ENCODE measurements at regions not wholly inside any gene's neighbourhood (a gene's known extent, or its start where the extent isn't known, plus 50 kb on each side); places are given as distances from the start of the nearest gene placed in this dataset.
"Not testable (repeated sequence)": the region's sequence is repeated elsewhere in the genome, so short reads cannot be mapped to it uniquely, and the experiment has no call there.

DNA sequence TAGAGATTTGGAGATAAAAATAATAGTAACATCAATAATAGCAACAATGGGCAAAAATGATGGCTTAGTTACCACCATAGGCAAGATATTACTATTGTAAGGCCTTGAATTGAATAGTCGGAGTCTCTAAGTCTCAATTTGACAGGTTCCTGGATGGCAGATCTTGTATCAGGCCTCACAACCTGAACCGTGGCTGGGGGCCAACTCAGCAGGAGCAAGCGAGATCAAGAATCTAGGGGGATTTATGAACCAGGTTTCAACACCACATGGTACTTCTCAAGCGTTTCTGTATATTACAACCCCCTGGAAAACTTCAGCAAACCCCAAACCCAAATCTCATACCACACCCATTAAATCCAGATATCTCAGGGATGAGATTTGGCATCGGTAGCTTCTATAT lies 573.8 kb downstream of the LIG4 start:
- no peak for DNase-seq

DNA sequence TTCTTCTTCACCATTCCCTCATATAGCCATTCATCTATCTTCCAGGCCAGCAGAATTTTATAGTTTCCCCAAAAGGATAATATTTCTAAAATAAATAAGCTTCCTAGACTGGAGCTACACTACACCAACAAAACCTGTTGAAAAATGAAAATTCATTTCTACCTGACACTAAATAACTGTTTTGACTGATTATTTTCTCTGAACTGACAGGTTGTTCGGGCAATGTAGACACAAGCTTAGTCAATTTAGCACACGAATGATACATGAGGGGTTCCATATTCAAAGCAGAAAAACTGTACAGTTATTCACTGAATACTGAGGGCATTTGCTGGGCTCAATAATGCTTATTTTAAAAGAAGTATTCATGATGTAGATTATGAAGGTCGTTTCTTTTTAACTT lies 589.7 kb downstream of the LIG4 start:
- no peak for DNase-seq

DNA sequence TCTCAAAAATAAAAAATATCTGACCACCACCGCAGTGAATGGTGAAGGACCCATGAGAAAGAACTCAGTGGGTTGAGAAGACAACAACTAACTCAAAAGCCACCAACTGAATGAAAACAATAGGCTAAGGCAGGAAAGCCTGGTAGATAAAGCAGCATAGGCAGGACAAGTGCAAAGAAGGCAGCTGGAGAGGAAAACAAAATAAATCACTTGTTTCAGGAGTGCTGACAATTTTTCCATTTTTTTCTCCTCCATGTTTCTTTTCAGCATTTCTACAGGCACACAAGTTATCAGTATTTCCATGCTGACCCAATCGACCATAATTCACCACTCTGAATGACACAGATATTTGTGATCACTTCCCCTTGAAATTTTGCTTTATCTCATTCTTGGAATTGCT lies 597.8 kb downstream of the LIG4 start:
- no peak for DNase-seq

DNA sequence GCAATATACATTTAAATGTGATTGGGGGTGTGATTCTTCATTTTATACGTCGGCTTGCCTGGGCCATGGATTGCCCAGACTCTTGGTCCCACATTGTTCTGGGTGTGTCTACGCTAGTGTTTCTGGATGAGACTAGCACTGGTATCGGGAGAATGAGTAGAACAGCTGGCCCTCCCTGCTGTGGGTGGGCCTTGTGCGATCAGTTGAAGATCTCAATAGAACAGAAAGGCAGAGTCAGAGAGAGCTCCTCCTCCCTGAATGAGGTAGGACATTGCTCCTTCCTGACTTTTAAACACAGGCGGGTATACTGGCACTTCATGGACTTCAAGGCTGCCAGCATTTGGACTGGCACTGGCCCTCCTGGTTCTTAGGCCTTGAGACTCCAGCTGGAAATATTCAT lies 603.0 kb downstream of the LIG4 start:
- DNase-seq, result no peak

DNA sequence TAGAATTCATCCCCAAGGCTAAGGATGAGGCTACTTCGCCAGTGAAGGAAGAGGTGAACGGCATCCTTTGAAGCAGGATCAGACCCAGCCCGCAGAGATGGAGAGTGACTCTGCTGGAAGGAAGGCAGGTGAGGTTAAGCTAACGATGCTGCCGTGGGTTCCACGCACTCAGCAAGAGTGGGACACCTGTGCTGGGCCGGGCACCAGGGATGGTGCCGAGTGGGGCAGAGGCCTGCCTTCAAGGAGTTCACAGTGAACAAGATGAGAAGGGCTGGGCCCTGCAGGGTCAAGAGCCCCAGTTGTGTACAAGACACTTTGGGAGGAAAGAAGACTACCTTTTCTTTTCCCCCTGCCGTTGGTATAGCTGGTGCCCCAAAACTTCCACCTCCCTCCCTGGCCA lies 606.6 kb downstream of the LIG4 start:
- no peak for DNase-seq

DNA sequence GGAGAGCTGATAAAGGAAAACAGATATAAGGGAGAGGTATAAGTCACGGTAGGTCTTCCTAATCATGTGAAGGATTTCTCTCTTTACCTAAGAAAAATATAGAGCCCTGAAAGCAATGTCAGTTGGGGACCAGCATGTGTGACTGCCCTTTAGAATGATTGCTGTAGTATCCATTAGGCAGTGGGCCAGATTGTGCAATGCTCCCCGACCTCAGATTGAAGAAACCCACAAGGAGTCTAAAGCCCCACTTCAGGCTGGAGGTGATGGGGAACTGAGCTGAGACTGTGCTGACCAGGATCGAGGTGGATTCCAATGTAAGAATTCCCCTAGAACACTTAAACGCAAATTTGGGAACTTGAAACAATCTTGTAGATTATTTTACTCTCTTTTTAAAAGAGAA lies 614.4 kb downstream of the LIG4 start:
- DNase-seq, result no peak

DNA sequence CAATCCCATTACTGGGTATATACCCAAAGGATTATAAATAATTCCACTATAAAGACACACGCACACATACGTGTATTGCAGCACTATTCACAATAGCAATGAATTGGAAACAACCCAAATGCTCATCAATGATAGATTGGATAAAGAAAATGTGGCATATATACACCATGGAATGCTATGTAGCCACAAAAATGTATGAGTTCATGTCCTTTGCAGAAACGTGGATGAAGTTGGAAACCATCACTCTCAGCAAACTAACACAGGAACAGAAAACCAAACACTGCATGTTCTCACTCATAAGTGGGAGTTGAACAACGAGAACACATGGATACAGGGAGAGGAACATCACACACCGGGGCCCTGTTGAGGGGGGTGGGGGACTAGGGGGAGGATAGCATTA lies 619.0 kb downstream of the LIG4 start:
- not testable (repeated sequence) for DNase-seq

DNA sequence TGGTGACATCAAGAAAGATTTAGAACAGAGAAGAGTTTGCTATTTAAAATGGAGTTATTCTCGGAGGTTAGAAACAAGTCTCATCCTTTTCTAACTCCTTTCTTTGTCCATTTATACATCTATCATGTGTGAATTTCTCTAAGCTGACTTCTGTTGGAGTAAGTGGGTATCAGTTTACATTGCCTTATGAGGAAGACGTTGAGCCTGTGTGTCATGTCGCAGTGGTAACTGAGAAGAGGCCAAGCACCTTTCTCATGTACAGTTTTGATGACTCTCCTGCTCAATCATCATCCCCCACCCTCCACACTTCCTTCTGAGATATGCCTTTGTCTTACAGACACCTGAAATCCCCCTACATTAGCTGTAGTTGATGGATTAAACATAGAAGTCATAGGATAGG lies 624.8 kb downstream of the LIG4 start:
- no peak for DNase-seq

DNA sequence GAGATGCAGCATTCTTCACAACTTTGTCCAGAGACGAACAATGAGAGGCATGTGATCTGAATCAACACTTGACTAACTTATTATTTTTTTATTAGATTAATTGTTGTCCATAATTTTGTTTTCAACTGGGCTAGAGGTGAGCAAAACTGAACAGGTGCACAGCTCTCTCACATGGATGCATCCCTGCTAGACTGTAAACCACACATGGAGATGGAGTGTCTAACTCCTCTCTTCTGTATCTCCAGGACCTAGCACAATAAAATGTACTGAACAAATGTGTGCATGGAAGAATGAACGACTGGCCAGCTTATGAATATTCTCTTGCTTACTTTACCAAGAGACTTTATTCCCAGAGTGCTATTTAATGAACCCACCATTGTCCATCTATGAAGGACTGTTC lies 627.7 kb downstream of the LIG4 start:
- no peak for DNase-seq

DNA sequence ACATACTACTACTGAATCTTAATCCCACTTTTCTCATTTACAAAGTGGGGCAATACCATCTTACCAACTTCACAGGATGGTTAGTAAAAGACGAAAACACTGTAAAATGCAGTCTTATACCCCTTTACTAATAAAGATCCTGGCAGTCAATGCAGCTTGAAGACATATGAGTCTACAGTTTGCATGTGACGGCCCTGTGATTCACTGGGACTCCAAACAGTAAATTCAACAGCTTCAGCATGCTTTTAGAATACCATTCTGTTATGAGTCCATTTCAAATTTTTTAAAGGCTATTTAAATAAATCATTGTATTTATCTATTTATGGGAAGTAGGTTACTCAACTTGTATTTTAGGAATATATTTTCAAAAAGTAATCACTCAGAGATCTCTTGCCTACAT lies 629.1 kb downstream of the LIG4 start:
- DNase-seq, result no peak

DNA sequence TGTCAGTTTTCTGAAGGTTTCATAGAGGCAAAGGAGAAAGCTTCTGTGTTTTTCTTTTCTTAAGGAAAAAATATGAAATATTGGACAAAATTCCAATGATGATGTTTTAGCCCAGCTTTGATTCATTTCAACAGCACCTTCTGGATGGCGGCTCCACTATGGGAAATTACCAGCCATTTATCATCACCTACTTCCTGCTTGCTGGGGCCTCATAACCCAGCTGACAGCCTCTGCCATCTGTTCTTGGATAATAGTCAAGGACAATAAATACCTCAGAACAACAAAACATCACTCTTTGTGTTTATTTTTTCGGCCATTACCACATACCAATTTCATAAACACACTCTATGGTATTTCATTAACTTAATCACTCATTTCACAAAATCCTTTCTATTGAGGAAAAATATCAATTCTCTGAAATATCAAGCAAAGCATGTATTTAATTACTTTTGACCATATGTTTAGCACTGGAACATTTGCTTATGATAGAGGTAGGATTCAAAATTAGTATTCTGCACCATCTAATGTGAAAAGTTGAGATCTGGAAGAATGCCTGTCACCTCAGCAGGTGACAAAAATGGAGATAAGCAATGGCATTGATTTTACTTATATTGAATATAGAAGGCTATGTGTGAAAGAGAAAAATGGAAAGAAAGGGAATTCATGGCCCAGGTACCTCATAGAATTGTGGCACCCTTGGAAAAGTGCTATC lies 629.7 kb downstream of the LIG4 start:
- DNase-seq, result no peak

DNA sequence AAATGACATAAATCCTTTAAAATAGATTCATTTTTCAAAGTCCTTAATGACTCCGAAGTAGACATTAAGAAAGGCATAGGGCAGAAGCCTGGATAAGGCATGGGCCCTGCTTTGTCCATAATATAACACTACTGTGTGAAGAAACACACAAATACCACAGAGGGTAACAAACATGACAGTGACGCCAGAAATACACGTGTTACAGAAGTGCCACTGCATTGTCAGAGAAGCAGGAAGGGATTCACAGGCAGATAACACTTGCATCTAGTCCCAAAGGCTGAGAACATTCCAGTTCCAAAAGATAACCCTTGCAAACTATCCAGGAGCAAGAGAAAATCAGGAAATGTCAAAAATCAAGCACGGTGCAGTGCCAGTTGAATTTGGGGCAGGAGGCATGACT lies 633.2 kb downstream of the LIG4 start:
- DNase-seq, result no peak

DNA sequence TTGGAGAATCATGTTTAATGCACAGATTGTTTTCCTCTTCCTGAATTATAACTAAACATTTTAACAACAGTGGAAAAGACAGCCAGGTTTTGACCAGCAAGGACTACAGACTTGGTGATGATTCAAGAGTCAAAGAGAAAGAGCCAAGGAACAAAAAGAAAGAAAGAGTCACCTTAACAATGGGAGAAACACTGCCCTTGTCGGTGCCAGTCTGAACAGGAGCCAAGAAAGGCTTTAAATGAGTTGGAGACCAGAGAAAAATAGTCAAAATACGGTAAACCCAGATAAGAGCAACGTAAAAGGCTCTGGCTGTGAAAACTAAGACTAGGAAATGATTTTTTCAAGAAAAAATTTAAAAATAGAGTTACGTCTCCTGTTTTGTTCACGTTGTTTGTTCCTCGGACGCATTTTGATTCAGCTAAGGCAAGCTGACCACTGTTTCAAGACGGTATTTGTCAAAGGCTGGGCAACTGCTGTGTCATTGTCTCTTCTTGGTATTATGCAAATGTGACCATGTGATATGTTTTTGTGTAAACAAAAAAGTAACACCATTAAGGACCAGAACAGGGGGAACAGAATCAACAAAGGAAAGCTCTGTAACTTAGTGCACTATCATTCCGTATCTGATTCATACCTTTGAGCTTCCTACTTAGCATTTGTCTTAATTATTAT lies 634.5 kb downstream of the LIG4 start:
- no peak for DNase-seq

DNA sequence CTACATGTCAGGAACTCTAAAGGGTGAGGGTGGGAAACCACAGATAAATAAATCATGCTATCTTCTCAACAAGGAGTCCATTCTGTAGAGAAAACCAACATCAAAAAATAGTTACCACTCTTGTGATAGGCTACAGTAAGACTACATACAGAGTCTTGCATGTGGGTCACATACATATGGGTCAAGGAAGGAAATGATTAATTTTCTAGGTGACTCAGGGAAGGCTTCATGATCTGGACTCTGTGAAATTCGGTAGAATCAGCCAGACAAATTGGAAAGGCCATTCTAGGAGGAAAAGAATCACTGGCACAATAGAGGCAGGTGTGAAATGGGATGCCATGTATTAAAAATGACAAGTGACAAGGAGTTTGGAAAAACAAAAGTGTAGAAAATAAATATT lies 638.9 kb downstream of the LIG4 start:
- DNase-seq, result no peak

DNA sequence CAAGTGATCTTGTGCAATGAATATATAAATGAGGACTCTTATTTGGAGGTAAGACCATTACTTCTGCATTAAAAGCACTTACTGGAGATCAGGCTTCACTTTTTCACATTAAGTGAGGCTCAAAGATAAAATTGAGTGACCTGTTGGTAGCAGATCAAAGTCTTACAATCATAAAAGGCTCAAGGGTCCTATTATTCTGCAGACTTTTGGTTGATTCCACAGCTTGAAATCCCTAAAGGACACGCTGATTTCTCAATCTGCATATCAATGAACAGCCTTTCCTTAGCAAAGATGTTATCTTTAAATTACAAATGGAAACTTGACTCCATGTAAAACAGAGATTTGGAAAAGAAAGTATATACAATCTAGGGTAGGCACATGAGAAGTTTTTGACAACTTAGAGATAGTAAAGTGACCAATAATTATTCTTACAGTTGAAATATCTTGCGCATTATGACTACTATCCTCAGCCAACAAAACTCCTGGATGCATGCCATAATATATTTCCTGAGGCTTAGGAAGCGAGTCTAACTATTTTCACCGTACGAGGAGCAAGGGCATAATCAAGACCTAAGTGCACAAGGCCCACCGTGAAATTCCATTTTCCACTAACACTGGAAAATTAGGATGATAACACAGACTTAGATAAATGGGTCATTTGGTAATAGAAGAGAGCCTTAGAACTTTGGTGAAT lies 640.7 kb downstream of the LIG4 start:
- no peak for DNase-seq

DNA sequence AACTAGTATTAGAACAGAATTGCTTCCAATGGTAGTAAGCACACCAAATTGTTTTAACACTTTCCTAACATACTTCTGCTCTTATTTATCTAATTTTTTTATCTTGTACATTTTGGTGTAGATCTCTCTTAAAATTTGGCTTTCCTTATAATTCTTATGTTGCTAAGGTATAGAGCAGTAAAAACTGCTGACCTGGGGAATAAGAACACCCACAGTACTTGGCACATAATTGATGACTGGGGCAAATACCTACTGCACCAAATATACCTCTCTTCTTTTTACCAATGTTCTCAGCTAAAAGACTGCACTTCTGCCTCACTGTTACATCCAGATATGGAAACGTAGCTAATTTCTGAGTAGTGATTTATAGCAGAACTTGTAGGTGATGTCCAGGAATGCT lies 642.2 kb downstream of the LIG4 start:
- no peak for DNase-seq

DNA sequence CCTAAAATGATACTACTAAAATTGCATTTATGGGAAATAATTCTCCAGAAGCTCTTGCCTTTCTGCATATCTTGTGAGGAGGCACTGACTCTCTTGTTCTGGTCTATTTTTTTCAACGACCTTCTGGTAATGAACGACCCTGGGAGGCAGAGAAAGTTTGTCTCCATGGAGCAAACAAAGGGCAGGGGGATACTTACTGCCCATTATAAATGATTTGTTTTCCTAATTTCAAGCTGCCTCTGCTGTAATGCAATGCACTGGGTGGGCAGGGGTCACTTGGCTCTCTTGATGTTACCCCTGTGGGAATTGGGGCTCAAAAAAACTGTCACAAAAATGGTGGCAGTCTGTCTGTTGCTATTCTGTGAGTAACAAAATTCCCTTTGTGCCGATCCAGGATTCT lies 643.2 kb downstream of the LIG4 start:
- no peak for DNase-seq

DNA sequence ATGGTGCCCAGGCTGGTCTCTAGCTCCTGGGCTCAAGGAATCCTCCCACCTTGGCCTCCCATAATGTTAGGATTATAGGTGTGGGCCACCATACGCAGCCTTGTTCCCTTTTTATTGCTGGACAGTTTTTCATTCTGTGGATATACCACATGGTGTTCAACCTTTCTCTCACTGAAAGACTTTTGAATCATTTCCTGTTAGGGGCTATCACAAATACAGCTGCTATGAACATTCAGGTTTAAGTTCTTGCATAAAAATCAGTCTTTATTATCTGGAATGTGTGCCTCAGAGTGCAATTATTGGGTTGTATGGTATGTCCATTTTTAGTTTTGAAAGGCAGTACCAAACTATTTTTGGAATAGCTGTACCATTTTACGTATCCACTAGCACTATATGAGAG lies 647.2 kb downstream of the LIG4 start:
- no peak for DNase-seq

DNA sequence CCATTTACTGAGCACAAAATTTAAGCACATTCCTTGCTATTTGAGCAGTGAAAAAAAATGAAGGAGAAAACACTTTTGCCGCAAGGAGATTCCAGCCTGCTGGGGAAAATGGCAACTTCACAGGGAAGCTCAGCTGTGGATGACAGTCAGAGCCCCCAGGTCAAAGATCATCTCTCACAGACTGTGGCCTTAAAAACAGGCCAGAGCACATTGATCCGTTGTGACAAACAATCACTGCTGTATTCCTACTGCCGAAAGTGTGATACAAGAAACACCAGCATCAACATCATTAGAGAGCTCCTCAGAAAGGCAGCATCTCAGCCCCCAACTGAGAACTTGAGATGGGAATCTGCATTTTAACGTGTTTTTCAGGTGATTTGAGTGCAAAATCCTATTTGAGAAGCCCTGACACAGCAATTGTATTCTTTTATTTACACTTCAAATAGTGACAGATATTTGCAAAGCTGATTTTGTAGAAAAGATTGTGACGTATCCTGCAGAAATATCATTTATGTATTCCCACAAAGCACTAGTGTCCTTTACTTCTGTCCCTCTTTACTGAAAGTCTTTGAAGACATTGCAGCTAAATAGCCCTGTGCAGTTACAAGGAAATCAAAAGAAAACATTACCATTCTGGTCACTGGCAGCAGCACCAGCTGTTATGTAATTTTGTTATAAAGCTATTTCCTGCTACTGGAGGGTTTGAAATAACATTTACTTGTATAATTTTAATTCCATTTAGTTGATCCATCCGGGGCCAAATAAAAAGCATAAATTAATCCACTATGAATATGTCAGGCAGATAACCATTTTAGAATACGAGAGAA lies 652.0 kb downstream of the LIG4 start:
- no peak for DNase-seq

DNA sequence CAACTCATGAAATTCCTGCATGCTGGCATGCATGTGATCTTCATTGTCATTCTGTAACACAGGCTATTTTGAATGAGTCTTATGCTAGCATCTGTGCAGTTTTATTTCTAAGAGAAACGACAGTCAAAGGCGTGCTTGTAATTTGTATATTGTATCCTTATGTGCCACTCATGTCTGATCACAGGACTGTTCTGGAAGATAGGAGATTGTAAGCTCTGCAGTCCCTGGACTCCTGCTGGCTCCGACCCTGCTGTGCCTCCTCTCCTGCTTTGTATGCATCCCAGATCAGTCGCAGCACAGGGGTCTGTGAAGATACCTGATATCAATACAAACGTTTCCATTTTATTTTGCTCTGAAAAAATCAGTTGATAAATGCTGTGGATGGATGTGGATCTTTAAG lies 653.1 kb downstream of the LIG4 start:
- no peak for DNase-seq

DNA sequence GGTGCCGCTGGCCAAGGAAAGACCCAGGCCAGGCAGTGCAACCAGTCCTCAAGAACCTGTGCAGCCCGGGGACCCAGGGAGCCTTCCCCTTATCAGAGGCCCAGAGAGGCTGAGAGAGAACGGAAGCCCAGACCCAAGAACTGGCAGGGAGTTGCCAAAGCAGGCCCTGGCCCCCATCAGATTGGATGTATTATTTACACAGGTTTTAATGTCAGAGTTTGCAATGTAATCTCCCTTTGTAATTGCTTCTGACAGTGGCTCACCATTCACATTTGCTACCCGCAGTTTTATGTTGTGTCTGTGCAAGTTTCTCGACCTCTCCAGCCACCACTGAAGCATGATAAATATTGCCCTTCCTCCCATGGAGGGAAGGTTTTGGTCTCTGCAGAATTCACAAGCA lies 660.9 kb downstream of the LIG4 start:
- DNase-seq, result no peak

DNA sequence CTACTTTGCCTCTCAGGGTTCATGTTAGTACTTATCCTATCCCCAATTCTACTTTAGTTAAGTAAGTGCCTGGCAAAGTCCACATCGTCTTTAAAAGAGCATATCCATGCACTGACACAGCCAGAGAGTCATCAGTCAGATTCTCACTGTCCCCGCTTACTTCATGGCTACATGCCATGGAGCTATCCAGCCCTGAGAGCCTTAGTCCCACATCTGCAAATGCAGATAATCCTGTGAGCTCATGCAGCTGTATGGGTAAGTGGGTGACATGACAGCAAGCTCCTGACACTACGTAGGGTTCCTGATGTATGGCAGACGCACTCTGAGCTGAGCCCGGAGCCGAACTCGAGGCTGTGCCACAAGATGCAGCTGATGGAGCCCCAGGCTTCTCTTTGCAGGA lies 661.5 kb downstream of the LIG4 start:
- DNase-seq, result no peak

DNA sequence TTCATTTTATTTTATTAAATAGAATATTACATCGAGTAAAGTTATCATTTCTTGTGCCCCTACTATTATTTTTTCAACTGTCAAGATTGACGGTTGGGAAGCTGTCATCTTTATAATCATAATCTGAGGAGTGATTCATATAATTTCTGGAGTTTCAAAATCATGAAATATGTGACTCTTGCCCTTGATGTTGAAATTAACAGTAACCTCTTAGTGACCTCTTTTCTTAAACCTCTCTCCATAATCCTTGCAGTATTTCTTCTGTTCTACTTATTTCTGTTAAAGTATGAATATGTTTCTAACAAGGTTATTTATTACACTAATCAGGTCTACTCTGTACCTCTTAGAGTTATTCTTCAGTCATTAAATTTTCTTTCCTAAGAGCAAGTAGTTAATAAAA lies 663.8 kb downstream of the LIG4 start:
- DNase-seq, result no peak

DNA sequence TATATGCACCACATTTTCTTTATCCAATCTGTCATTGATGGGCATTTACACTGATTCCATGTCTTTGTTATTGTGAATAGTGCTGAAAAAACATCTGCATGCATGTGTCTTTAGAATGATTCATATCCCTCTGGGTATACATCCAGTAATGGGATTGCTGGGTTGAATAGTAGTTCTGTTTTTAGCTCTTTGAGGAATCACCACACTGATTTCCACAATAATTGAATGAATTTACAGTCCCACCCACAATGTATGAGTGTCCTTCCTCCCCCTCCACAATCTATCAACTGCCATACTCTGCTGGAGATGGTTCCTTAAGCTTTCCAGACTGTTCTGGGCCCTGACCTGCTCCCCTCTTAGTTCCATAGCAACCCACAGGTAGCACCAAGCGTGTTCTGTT lies 667.0 kb downstream of the LIG4 start:
- no peak for DNase-seq
